ENCODE measurements at regions not wholly inside any gene's neighbourhood (a gene's known extent, or its start where the extent isn't known, plus 50 kb on each side); places are given as distances from the start of the nearest gene placed in this dataset.
"Not testable (repeated sequence)": the region's sequence is repeated elsewhere in the genome, so short reads cannot be mapped to it uniquely, and the experiment has no call there.

- DNase-seq: no peak
- intact Hi-C loops (cut with DNase I): no loop called here
- Histone ChIP-seq H3K4me3 (no peak overlapping the region), H3K4me1 (no peaks in the 10 kb centered on the region), H3K9me3 (no peaks in the 10 kb centered on the region), H3K27ac (no peak overlapping the region), H3K27me3 (no peaks in the 10 kb centered on the region), H3K36me3 (no peaks in the 10 kb centered on the region)
- TF ChIP-seq, protein P1, sequence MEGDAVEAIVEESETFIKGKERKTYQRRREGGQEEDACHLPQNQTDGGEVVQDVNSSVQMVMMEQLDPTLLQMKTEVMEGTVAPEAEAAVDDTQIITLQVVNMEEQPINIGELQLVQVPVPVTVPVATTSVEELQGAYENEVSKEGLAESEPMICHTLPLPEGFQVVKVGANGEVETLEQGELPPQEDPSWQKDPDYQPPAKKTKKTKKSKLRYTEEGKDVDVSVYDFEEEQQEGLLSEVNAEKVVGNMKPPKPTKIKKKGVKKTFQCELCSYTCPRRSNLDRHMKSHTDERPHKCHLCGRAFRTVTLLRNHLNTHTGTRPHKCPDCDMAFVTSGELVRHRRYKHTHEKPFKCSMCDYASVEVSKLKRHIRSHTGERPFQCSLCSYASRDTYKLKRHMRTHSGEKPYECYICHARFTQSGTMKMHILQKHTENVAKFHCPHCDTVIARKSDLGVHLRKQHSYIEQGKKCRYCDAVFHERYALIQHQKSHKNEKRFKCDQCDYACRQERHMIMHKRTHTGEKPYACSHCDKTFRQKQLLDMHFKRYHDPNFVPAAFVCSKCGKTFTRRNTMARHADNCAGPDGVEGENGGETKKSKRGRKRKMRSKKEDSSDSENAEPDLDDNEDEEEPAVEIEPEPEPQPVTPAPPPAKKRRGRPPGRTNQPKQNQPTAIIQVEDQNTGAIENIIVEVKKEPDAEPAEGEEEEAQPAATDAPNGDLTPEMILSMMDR (IDR thresholded peaks at IDR 0.05): no peak
- no peak for TF ChIP-seq POLR2A (IDR thresholded peaks at IDR 0.05)
- WGBS, 2 donors: 36 to 44% methylated on average over 3 of the region's 3 CpGs
Measured at GRCh38 chr19:30288911-30289310, 83.3 kb upstream of the ZNF536 start.

- Histone ChIP-seq H3K4me1 (no peaks in the 10 kb centered on the region), H3K27me3 (no peaks in the 10 kb centered on the region), H3K36me3 (no peaks in the 10 kb centered on the region), H3K4me3 (no peak overlapping the region), H3K27ac (no peak overlapping the region), H3K9me3 (no peaks in the 10 kb centered on the region)
- TF ChIP-seq, protein P1 (IDR thresholded peaks at IDR 0.05): no peak
- no peak for TF ChIP-seq POLR2A (IDR thresholded peaks at IDR 0.05)
- no peak for DNase-seq
- 76 to 80% methylated on average over 9 of the region's 9 CpGs for WGBS, 2 donors
- intact Hi-C loops (cut with DNase I): no loop called here
Measured at GRCh38 chr19:30289336-30289735, 82.8 kb upstream of the ZNF536 start.

DNA sequence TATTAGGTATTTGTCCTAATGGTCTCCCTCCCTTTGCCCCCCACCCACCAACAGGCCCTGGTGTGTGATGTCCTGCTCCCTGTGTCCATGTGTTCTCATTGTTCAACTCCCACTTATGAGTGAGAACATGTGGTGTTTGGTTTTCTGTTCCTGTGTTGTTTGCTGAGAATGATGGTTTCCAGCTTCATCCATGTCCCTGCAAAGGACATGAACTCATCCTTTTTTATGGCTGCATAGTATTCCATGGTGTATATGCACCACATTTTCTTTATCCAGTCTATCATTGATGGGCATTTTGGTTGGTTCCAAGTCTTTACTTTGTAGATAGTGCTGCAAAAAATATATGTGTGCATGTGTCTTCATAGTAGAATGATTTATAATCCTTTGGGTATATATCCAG lies 81.4 kb upstream of the ZNF536 start:
- H3K27me3 ChIP-seq; DNase-seq; H3K9me3 ChIP-seq; H3K4me3 ChIP-seq; H3K4me1 ChIP-seq; H3K36me3 ChIP-seq; H3K27ac ChIP-seq; intact Hi-C loops (cut with DNase I): not testable (repeated sequence)

GRCh38 chr19:30293051-30293785 lies 79.0 kb upstream of the ZNF536 start:
- H3K27ac ChIP-seq: no peak overlapping the region
- no peaks in the 10 kb centered on the region for H3K9me3 ChIP-seq
- no peaks in the 10 kb centered on the region for H3K36me3 ChIP-seq
- 63 to 72% methylated on average over 13 to 14 of the region's 15 CpGs for WGBS, 2 donors
- H3K4me1 ChIP-seq: no peaks in the 10 kb centered on the region
- intact Hi-C loops (cut with DNase I): no loop called here
- no peaks in the 10 kb centered on the region for H3K27me3 ChIP-seq
- no peak for TF ChIP-seq POLR2A (IDR thresholded peaks at IDR 0.05)
- TF ChIP-seq, protein P1 (IDR thresholded peaks at IDR 0.05): no peak
- H3K4me3 ChIP-seq: no peak overlapping the region
- no peak for DNase-seq

DNA sequence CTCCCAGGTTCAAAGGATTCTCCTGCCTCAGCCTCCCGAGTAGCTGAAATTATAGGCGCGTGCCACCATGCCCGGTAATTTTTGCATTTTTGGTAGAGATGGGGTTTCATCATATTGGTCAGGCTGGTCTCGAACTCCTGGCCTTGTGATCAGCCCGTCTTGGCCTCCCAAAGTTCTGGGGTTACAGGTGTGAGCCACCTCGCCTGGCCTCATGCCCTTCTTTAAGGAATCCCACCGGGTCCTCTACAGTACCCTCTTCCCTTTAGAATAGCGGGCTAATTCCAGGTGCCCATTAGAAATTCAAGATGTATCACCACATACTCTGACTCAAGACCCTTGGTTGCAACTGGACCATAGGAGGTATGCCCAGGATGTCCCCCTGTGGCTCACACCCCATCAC lies 74.2 kb upstream of the ZNF536 start:
- no peak overlapping the region for H3K4me3 ChIP-seq
- whole genome bisulfite sequencing, 2 donors: 84 to 90% methylated on average over 8 to 9 of the region's 9 CpGs
- H3K9me3 ChIP-seq: no peaks in the 10 kb centered on the region
- no peaks in the 10 kb centered on the region for H3K36me3 ChIP-seq
- H3K27ac ChIP-seq: no peak overlapping the region
- no peaks in the 10 kb centered on the region for H3K4me1 ChIP-seq
- H3K27me3 ChIP-seq: no peaks in the 10 kb centered on the region
- intact Hi-C loops (cut with DNase I): no loop called here
- DNase-seq: no peak
- TF ChIP-seq, protein P1 (IDR thresholded peaks at IDR 0.05): no peak
- no peak for TF ChIP-seq POLR2A (IDR thresholded peaks at IDR 0.05)

All from esophagus squamous epithelium (tissue), 5 donors.